Heart right ventricle (tissue), 16 donors: ENCODE measurements at regions not wholly inside any gene's neighbourhood (a gene's known extent, or its start where the extent isn't known, plus 50 kb on each side); places are given as distances from the start of the nearest gene placed in this dataset.
A peak's percentile ranks its signal among the peaks of the same experiment; 100 is the strongest.

ENCODE experiments used
- ATAC-seq, 8 donors: fragments of 200-7000 bp; cut with Tn5 transposase; one replicate each; pipeline ENCODE4 v1.9.1; 2020; ENCODE audit warnings: mild to moderate bottlenecking in 8 of 8, moderate library complexity in 8 of 8, moderate number of reproducible peaks in 1 of 8
- DNase-seq, 2 donors: peaks; one replicate each; pipeline ENCODE4 v3.0.0-alpha.2; 2020
- H3K27ac ChIP-seq, 10 donors: fragments of 200-600 bp; sonication (generic) in 2 of 10; one replicate each; pipeline versions ENCODE4 v1.5.0 to v1.8.0; 2020 to 2022; ENCODE audit warnings: mild to moderate bottlenecking in 3 of 10
- H3K27me3 ChIP-seq, 7 donors: fragments of 200-600 bp; one replicate each; pipeline ENCODE4 v1.8.0; 2021 to 2022; ENCODE audit warnings: mild to moderate bottlenecking in 2 of 7
- H3K36me3 ChIP-seq, 9 donors: fragments of 200-600 bp; sonication (generic) in 1 of 9; one replicate each; pipeline versions ENCODE4 v1.5.0 to v1.8.0; 2020 to 2022; ENCODE audit warnings: mild to moderate bottlenecking in 2 of 9
- H3K4me1 ChIP-seq, 9 donors: fragments of 200-600 bp; sonication (generic) in 1 of 9; one replicate each; pipeline versions ENCODE4 v1.5.0 to v1.8.0; 2020 to 2022; ENCODE audit warnings: mild to moderate bottlenecking in 4 of 9
- H3K4me3 ChIP-seq, 10 donors: fragments of 200-600 bp; sonication (generic) in 2 of 10; one replicate each; pipeline versions ENCODE4 v1.5.0 to v1.8.0; 2020 to 2022; ENCODE audit warnings: mild to moderate bottlenecking in 7 of 10, moderate library complexity in 2 of 10
- H3K9me3 ChIP-seq, 11 donors: fragments of 200-600 bp in 10 of 11; sonication (generic) in 2 of 11; one replicate each; pipeline versions ENCODE4 v1.5.0 to v1.8.0; 2013 to 2022; ENCODE audit warnings: mild to moderate bottlenecking in 2 of 11, control low read depth in 1 of 11, moderate library complexity in 1 of 11
- WGBS, 2 donors: extraction: QIAGEN DNeasy Blood & Tissue Kit; methylation state at CpG; one replicate each; pipeline ENCODE4 v1.1.7; 2013; ENCODE audit warnings: inconsistent platforms in 1 of 2; 5-methylcytosine and 5-hydroxymethylcytosine counted together
- intact Hi-C, 10 donors: fragments of 100-400 bp; cut with DNase I; formaldehyde crosslinking; loops; one replicate each; pipeline versions ENCODE4 v1.11.1 to v1.14.2; 2022
- TF ChIP-seq, protein P1 (sequence below), 9 donors: fragments of 200-600 bp; sonication (generic) in 2 of 9; IDR thresholded peaks; one replicate each; pipeline versions ENCODE4 v1.5.0 to v1.8.0; 2021 to 2022; ENCODE audit warnings: antibody characterized with exemption in 9 of 9, mild to moderate bottlenecking in 5 of 9, moderate library complexity in 1 of 9
- donor health status: Arrhythmogenic right ventricular cardiomyopathy.
- donor health status: ischemic (EF 13 %, LVEDD 7.1; RV severe dilation, severe dysfunction).
- donor health status: healthy with polysubstance abuse.
- donor health status: DM: no; HTN: yes; CAD: no.
- donor health status: DM: no; HTN: no; CAD: no.
- donor health status: ischemic (EF 25% LVEDD 6.9; RV normal size, moderate dysfunction).
- donor health status: ischemic (EF 25% LVEDD 5.7; RV mildly dilated, moderate dysfunction).
- donor health status: healthy.
- donor health status: DM: yes; HTN: yes; CAD: no.
- donor health status: Ischemic cardiomyopathy.
- donor health status: ischemic (EF 35%, LVEDD 5.7; RV mildly dilated, moderate dysfunction).
- donor health status: nonischemic (EF 11% LVEDD 7.7; RV severe dilation, severe dysfunction).
- donor health status: DM: yes; HTN: yes; CAD: no.
- donor health status: PGD.
- donor health status: ischemic (EF 29% LVEDD 5.4; RV normal size, mild dysfunction).
- donor health status: nonischemic (EF 23%, LVEDD 6.1; RV moderate dilation, normal function).

DNA sequence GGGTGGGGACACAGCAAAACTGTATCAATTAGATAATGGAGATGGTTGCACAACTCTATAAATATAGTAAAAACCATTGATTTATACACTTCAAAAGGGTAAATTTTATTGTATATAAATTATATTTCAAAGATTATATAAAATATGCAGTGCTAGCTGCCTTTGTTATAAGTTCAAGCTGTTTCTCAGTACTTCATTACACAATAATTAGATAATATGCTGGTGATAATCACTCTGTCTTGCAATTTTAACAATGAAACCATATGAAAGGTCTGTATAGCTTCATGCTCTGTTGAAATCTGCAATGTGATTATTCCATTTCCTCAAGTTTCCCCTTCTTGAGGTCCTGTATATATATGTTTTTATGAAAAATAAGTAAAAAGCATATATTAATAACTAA, 73.4 kb upstream of the PLS3 start:
- intact Hi-C loops, result no loop called here
- no peak overlapping the region for H3K4me3 ChIP-seq
- H3K9me3 ChIP-seq, result no peaks in the 10 kb centered on the region
- no peaks in the 10 kb centered on the region for H3K36me3 ChIP-seq
- peaks cover 0 to 28% (median 0%) of the 10 kb centered on the region in 7 donors for H3K27me3 ChIP-seq
- TF ChIP-seq, protein P1, sequence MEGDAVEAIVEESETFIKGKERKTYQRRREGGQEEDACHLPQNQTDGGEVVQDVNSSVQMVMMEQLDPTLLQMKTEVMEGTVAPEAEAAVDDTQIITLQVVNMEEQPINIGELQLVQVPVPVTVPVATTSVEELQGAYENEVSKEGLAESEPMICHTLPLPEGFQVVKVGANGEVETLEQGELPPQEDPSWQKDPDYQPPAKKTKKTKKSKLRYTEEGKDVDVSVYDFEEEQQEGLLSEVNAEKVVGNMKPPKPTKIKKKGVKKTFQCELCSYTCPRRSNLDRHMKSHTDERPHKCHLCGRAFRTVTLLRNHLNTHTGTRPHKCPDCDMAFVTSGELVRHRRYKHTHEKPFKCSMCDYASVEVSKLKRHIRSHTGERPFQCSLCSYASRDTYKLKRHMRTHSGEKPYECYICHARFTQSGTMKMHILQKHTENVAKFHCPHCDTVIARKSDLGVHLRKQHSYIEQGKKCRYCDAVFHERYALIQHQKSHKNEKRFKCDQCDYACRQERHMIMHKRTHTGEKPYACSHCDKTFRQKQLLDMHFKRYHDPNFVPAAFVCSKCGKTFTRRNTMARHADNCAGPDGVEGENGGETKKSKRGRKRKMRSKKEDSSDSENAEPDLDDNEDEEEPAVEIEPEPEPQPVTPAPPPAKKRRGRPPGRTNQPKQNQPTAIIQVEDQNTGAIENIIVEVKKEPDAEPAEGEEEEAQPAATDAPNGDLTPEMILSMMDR (IDR thresholded peaks at IDR 0.05), result no peak
- ATAC-seq (no peak), DNase-seq (no peak)
- peaks cover 0 to 13% (median 0%) of the 10 kb centered on the region in 9 donors for H3K4me1 ChIP-seq
- no peak overlapping the region for H3K27ac ChIP-seq

DNA sequence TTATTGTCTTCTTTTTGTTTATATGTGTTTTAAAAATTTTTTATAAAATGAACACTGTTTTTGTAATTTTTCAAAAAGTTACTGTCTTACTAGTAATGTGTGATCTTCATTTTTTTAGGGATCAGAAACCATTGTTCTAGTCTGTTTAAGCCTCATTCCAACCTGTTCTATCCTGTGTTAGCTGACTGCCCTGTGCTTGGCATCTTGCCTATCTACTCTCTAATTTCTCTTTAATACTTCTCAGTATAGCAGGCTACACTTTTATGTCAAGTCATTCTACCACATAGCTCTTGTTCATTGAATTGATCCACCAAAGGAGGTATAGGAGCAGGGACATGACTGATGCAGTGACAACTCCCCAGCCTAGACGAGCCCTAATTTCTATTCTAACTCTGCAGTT, 70.2 kb upstream of the PLS3 start:
- no peaks in the 10 kb centered on the region for H3K9me3 ChIP-seq
- H3K36me3 ChIP-seq, result no peaks in the 10 kb centered on the region
- TF ChIP-seq, protein P1 (IDR thresholded peaks at IDR 0.05), result no peak
- peaks cover 0 to 42% (median 0%) of the 10 kb centered on the region in 7 donors for H3K27me3 ChIP-seq
- no peak for ATAC-seq
- H3K4me1 ChIP-seq, result peaks cover 0 to 24% (median 0%) of the 10 kb centered on the region in 9 donors
- no peak overlapping the region for H3K27ac ChIP-seq
- no peak overlapping the region for H3K4me3 ChIP-seq
- WGBS, 2 donors, result 83 to 88% methylated on average over 1 of the region's 1 CpG
- intact Hi-C loops, result no loop called here
- no peak for DNase-seq

DNA sequence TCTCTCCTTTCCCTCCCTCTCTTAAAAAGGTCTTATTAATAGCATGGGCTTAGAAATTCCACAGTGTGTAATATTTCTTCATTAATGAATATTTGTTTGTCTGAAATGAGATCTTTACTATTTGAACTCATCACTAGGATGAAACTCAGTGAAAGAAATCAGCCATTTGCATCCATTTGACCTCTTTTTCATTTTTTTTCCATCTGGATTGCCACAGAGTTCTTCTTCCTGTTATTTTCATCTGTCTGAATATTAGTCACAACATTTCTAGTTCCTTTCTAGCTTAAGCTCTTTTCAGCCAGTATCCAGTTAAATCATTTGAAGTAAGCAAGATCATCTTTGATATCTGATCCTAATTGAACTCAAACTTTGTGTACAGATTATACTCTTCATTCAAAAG, 69.2 kb upstream of the PLS3 start:
- Histone ChIP-seq H3K4me1 (peaks cover 0 to 24% (median 0%) of the 10 kb centered on the region in 9 donors), H3K27ac (peak overlapping the region in 5 of 10 donors; percentile 4 to 50 (median 29))

DNA sequence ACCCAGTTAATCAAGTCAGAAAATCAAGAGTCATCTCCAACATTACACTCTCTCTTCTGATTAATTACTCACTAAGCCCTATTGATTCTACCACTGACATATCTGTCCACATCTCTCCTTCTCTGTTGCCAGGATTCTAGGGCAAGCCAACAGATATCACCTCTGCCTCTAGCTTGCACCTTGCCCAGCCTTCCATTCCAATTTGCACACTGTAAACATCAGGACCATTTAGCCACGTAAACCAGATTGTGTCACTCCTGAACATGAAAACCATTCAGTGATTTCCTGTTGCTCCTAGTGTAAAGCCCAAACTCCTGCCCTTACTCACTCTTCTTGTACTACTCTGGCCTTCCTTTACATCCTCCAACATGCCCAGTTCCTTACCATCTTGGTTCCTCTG, 68.0 kb upstream of the PLS3 start:
- WGBS, 2 donors, result 81 to 88% methylated on average over 1 of the region's 1 CpG
- Histone ChIP-seq H3K4me1 (peaks cover 0 to 24% (median 0%) of the 10 kb centered on the region in 9 donors), H3K36me3 (no peaks in the 10 kb centered on the region), H3K4me3 (no peak overlapping the region), H3K9me3 (no peaks in the 10 kb centered on the region), H3K27ac (no peak overlapping the region), H3K27me3 (peaks cover 0 to 48% (median 0%) of the 10 kb centered on the region in 7 donors)
- ATAC-seq, result no peak
- TF ChIP-seq, protein P1 (IDR thresholded peaks at IDR 0.05), result no peak
- DNase-seq, result no peak
- intact Hi-C loops, result no loop called here

More for the DNA sequence above, 69.2 kb upstream of the PLS3 start:
- ATAC-seq, result no peak
- DNase-seq, result no peak
- Histone ChIP-seq H3K4me3 (no peak overlapping the region), H3K36me3 (no peaks in the 10 kb centered on the region), H3K9me3 (no peaks in the 10 kb centered on the region), H3K27me3 (peaks cover 0 to 48% (median 0%) of the 10 kb centered on the region in 7 donors)
- TF ChIP-seq, protein P1 (IDR thresholded peaks at IDR 0.05), result no peak
- intact Hi-C loops, result no loop called here
